Germinal center (tissue), 1 donor: ENCODE measurements at regions not wholly inside any gene's neighbourhood (a gene's known extent, or its start where the extent isn't known, plus 50 kb on each side); places are given as distances from the start of the nearest gene placed in this dataset.

Experiments used
- DNase-seq: peaks from one replicate; pipeline ENCODE4 v3.0.0; 2012; ENCODE audit warnings: mixed read lengths, low spot score

- DNase-seq, result no peak
Measured at GRCh38 chr4:113849771-113850170, 88.2 kb upstream of the CAMK2D start.

GRCh38 chr4:113847710-113848109, 86.2 kb upstream of the CAMK2D start:
- no peak for DNase-seq

- no peak for DNase-seq
Measured at GRCh38 chr4:113846433-113846832, 84.9 kb upstream of the CAMK2D start.

GRCh38 chr4:113845138-113845537, 83.6 kb upstream of the CAMK2D start:
- no peak for DNase-seq

GRCh38 chr4:113844369-113844768, 82.8 kb upstream of the CAMK2D start:
- DNase-seq, result no peak

- no peak for DNase-seq
Measured at GRCh38 chr4:113840861-113841260, 79.3 kb upstream of the CAMK2D start.

GRCh38 chr4:113838460-113838859, 76.9 kb upstream of the CAMK2D start:
- no peak for DNase-seq

- DNase-seq, result peak; percentile 13
Measured at GRCh38 chr4:113837397-113837796, 75.9 kb upstream of the CAMK2D start.

GRCh38 chr4:113835005-113835404, 73.5 kb upstream of the CAMK2D start:
- DNase-seq, result no peak

GRCh38 chr4:113834298-113834697, 72.8 kb upstream of the CAMK2D start:
- DNase-seq, result no peak

GRCh38 chr4:113832803-113833202, 71.3 kb upstream of the CAMK2D start:
- no peak for DNase-seq

GRCh38 chr4:113831457-113831856, 69.9 kb upstream of the CAMK2D start:
- DNase-seq, result no peak

- DNase-seq, result no peak
Measured at GRCh38 chr4:113828702-113829101, 67.2 kb upstream of the CAMK2D start.

GRCh38 chr4:113827285-113827684, 65.7 kb upstream of the CAMK2D start:
- no peak for DNase-seq

- DNase-seq, result no peak
Measured at GRCh38 chr4:113826421-113826820, 64.9 kb upstream of the CAMK2D start.

GRCh38 chr4:113825272-113825671, 63.7 kb upstream of the CAMK2D start:
- DNase-seq, result no peak

- DNase-seq, result no peak
Measured at GRCh38 chr4:113824396-113824795, 62.9 kb upstream of the CAMK2D start.

GRCh38 chr4:113823291-113823659, 61.7 kb upstream of the CAMK2D start:
- no peak for DNase-seq

GRCh38 chr4:113822555-113823290, 61.2 kb upstream of the CAMK2D start:
- DNase-seq, result no peak

- DNase-seq, result no peak
Measured at GRCh38 chr4:113821856-113822255, 60.3 kb upstream of the CAMK2D start.

GRCh38 chr4:113820108-113820507, 58.6 kb upstream of the CAMK2D start:
- no peak for DNase-seq

GRCh38 chr4:113815826-113816225, 54.3 kb upstream of the CAMK2D start:
- DNase-seq, result no peak

GRCh38 chr4:113811359-113811758, 49.8 kb upstream of the CAMK2D start:
- DNase-seq, result no peak
